IPS DF 6.9 (cell line): ENCODE measurements at regions not wholly inside any gene's neighbourhood (a gene's known extent, or its start where the extent isn't known, plus 50 kb on each side); places are given as distances from the start of the nearest gene placed in this dataset.

Source experiments
- DNase-seq: peaks from one replicate; pipeline ENCODE4 v3.0.0-alpha.2; 2013; ENCODE audit warnings: low read depth, low spot score
- H3K27ac ChIP-seq: one replicate; pipeline ENCODE4 v1.5.1; 2013; ENCODE audit warnings: low read length, control low read depth
- H3K27me3 ChIP-seq: 2 replicates; pipeline ENCODE4 v1.6.1; 2013; ENCODE audit warnings: mild to moderate bottlenecking, low read length; ENCODE audit not compliant: control insufficient read depth, insufficient read depth
- H3K36me3 ChIP-seq: 2 replicates; pipeline ENCODE4 v1.6.1; 2013; ENCODE audit warnings: low read length; ENCODE audit not compliant: control insufficient read depth, insufficient read depth
- H3K4me1 ChIP-seq: 2 replicates; pipeline ENCODE4 v1.6.1; 2013; ENCODE audit warnings: low read length; ENCODE audit not compliant: control insufficient read depth, insufficient read depth
- H3K4me3 ChIP-seq: 2 replicates; pipeline ENCODE4 v1.5.1; 2013; ENCODE audit warnings: mild to moderate bottlenecking, low read length
- H3K9me3 ChIP-seq: 2 replicates; pipeline ENCODE4 v1.6.1; 2013; ENCODE audit warnings: low read length, inconsistent platforms; ENCODE audit not compliant: control insufficient read depth, insufficient read depth
- WGBS: extraction: QIAGEN DNeasy Blood & Tissue Kit; methylation state at CpG from one replicate; pipeline ENCODE4 v1.1.7; 2013; ENCODE audit warnings: mixed read lengths, missing lambda C conversion rate; ENCODE audit not compliant: insufficient read length, insufficient coverage; 5-methylcytosine and 5-hydroxymethylcytosine counted together

DNA sequence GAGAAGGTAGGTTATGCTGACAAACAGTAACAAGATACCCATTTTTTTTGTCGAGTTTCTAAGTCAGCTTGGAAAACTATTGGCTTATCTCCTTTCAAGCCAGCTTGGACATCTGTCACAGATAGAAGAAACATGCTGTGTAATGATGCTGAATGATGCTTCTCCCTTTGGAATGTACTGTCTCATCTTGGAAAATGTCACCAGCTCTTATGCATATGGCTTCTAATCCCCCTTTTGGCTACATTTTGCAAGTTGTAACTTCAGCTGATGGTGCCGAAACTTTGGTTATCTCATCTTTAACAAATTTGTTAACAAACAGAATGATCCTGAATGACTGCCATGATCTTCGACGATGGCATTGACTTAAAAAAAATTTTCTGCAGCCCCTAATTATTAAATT, 68.8 kb upstream of the ST6GALNAC3 start:
- no peaks in the 10 kb centered on the region for H3K27me3 ChIP-seq
- H3K27ac ChIP-seq = no peak overlapping the region
- no peaks in the 10 kb centered on the region for H3K4me1 ChIP-seq
- no peaks in the 10 kb centered on the region for H3K36me3 ChIP-seq
- H3K9me3 ChIP-seq = no peaks in the 10 kb centered on the region
- H3K4me3 ChIP-seq = no peak overlapping the region
- no CpG with 5 or more reads among the region's 4 CpGs for WGBS
- DNase-seq = no peak

- H3K4me3 ChIP-seq = no peak overlapping the region
- DNase-seq = no peak
- H3K9me3 ChIP-seq = no peaks in the 10 kb centered on the region
- H3K36me3 ChIP-seq = no peaks in the 10 kb centered on the region
- H3K4me1 ChIP-seq = no peaks in the 10 kb centered on the region
- H3K27ac ChIP-seq = no peak overlapping the region
- no CpG with 5 or more reads among the region's 1 CpG for WGBS
- H3K27me3 ChIP-seq = no peaks in the 10 kb centered on the region
These were observed 68.3 kb upstream of the ST6GALNAC3 start for GRCh38 chr1:76006234-76006633.

- H3K9me3 ChIP-seq = no peaks in the 10 kb centered on the region
- no peaks in the 10 kb centered on the region for H3K36me3 ChIP-seq
- H3K4me1 ChIP-seq = no peaks in the 10 kb centered on the region
- H3K27me3 ChIP-seq = no peaks in the 10 kb centered on the region
- H3K27ac ChIP-seq = no peak overlapping the region
- WGBS = no CpG with 5 or more reads among the region's 4 CpGs
- no peak overlapping the region for H3K4me3 ChIP-seq
- DNase-seq = no peak
These were observed 63.7 kb upstream of the ST6GALNAC3 start for GRCh38 chr1:76010802-76011201.

DNA sequence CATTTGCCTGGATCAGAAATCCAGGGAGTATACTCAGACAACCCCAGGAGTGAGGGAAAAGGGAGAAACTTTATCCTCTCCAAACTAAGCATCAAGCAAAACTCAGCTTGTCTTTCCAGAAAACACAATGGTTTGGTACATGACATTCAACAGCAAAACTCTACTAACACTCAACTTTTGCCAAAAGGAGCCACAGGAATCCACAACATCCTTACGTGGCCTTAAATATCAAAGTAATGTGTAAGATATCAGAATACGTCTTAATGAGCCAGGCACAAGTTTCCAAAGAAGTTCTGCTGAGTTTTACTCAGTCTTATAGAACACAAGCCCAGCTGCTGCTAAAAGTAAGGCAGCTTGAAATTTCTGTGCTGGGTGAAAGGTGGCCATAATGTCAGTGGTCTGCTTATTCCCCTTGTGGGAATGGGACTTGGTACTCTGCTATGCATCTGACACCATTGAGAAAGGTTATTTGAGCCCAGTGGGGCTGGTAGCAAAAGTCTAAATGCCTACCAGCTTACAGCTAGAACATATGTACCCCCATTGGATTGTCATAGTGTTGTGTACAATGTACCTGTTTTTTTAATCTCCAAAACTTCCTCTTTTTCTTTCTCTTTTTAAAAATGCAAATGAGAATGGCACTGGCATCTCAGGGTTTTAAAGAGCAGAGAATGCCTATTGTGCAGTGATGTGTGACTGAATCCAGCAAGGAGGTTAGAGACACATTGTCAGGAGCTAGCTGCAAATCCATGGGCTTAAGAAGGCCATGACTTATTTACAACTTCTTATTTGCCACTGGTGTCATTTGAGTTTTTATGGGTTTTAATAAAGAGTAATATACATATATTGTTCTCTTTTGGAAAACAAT, 62.0 kb upstream of the ST6GALNAC3 start:
- no peak for DNase-seq
- no peaks in the 10 kb centered on the region for H3K36me3 ChIP-seq
- WGBS = no CpG with 5 or more reads among the region's 2 CpGs
- no peaks in the 10 kb centered on the region for H3K27me3 ChIP-seq
- H3K27ac ChIP-seq = no peak overlapping the region
- H3K9me3 ChIP-seq = no peaks in the 10 kb centered on the region
- no peak overlapping the region for H3K4me3 ChIP-seq
- H3K4me1 ChIP-seq = no peaks in the 10 kb centered on the region

DNA sequence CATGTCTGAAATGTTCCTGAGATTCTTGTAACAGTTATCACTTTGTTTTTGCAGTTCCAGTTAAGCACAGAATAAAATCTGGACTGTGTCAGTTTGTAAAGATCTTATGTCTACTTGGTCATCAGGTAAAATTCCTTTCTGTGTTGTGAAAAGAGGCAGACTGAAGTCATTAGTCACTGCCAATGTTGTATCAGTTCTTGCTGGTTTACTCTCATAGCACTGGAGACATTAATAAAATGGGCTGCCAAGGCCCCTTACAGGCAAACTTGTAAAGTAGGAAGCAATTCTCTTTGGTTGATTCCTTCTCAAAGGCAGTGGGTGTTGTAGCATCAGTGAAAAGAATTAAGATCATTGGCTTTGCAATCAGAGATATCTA, 61.4 kb upstream of the ST6GALNAC3 start:
- H3K9me3 ChIP-seq = no peaks in the 10 kb centered on the region
- no peaks in the 10 kb centered on the region for H3K4me1 ChIP-seq
- no peak overlapping the region for H3K27ac ChIP-seq
- no peaks in the 10 kb centered on the region for H3K27me3 ChIP-seq
- DNase-seq = no peak
- H3K36me3 ChIP-seq = no peaks in the 10 kb centered on the region
- no peak overlapping the region for H3K4me3 ChIP-seq

GRCh38 chr1:76015478-76016103, 59.0 kb upstream of the ST6GALNAC3 start:
- Histone ChIP-seq H3K4me3 (no peak overlapping the region), H3K27ac (no peak overlapping the region), H3K27me3 (no peaks in the 10 kb centered on the region), H3K9me3 (no peaks in the 10 kb centered on the region), H3K4me1 (no peaks in the 10 kb centered on the region), H3K36me3 (no peaks in the 10 kb centered on the region)
- no peak for DNase-seq
- no CpG with 5 or more reads among the region's 1 CpG for WGBS

DNA sequence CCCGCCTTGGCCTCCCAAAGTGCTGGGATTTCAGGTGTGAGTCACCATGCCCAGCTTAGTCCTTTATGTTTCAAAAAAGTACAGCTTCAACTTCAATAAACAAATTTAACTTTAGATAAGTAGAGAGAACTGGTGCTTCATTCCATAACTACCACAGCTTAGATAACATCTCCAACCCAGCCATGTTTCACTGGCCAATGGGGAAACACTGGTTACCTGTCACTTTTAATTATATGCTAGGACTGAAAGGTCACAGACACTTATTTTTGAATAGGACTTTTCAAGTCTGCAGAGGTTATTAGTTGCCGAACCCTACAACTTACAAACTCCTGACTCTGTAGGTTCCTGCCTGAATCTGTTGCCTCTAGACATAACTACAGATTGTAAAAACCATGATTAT, 56.5 kb upstream of the ST6GALNAC3 start:
- no peaks in the 10 kb centered on the region for H3K27me3 ChIP-seq
- H3K4me1 ChIP-seq = no peaks in the 10 kb centered on the region
- WGBS = no CpG with 5 or more reads among the region's 2 CpGs
- no peak overlapping the region for H3K4me3 ChIP-seq
- DNase-seq = no peak
- no peaks in the 10 kb centered on the region for H3K36me3 ChIP-seq
- no peak overlapping the region for H3K27ac ChIP-seq
- H3K9me3 ChIP-seq = no peaks in the 10 kb centered on the region

GRCh38 chr1:76021846-76022245, 52.7 kb upstream of the ST6GALNAC3 start:
- no CpG with 5 or more reads among the region's 4 CpGs for WGBS
- Histone ChIP-seq H3K36me3 (no peaks in the 10 kb centered on the region), H3K27ac (no peak overlapping the region), H3K27me3 (no peaks in the 10 kb centered on the region), H3K9me3 (no peaks in the 10 kb centered on the region), H3K4me1 (no peaks in the 10 kb centered on the region), H3K4me3 (no peak overlapping the region)
- DNase-seq = no peak

- no CpG with 5 or more reads among the region's 1 CpG for WGBS
- Histone ChIP-seq H3K4me3 (no peak overlapping the region), H3K27ac (no peak overlapping the region), H3K36me3 (no peaks in the 10 kb centered on the region), H3K4me1 (no peaks in the 10 kb centered on the region), H3K27me3 (no peaks in the 10 kb centered on the region), H3K9me3 (no peaks in the 10 kb centered on the region)
- DNase-seq = no peak
These were observed 50.7 kb upstream of the ST6GALNAC3 start for GRCh38 chr1:76023669-76024435.
